Keratinocyte (primary cell): ENCODE measurements at regions not wholly inside any gene's neighbourhood (a gene's known extent, or its start where the extent isn't known, plus 50 kb on each side); places are given as distances from the start of the nearest gene placed in this dataset.

Experiments used
- EZH2 ChIP-seq: IDR thresholded peaks from one replicate; pipeline ENCODE4 v1.6.1; 2012; ENCODE audit warnings: inconsistent platforms, mild to moderate bottlenecking, low read length, moderate library complexity
- TF ChIP-seq, protein P1 (sequence below), 3 experiments: IDR thresholded peaks in 1 of 3; conservative IDR thresholded peaks in 1 of 3; optimal IDR thresholded peaks in 1 of 3; 2 replicates in 2 of 3; 3 replicates in 1 of 3; pipeline versions ENCODE3 to v1.5.1; 2011; ENCODE audit warnings: low read length in 3 of 3, mild to moderate bottlenecking in 3 of 3, moderate library complexity in 2 of 3, control low read depth in 1 of 3, inconsistent platforms in 1 of 3; ENCODE audit not compliant: insufficient read depth in 2 of 3; ENCODE audit errors: extremely low read depth in 1 of 3

DNA sequence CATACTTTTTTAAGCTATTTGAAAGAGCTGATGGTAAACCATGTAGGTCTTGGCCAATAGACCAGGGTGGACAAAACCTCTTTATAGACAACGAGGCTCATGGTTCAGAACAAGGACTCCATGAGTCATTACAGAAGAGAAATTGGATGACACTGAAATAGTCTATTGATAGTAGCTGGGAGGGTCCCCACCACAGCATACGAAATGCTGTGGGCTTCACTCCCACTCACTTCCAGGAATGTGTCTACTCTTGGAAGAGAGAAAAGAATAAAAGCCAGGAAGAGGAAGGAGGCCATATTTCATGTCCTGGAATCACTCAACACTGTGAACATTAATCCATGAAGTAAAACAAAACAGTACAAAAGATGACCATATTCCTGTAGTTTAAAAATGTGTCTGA is 82.3 kb upstream of the MXRA5 start:
- TF ChIP-seq EZH2: no peak
- TF ChIP-seq, protein P1, sequence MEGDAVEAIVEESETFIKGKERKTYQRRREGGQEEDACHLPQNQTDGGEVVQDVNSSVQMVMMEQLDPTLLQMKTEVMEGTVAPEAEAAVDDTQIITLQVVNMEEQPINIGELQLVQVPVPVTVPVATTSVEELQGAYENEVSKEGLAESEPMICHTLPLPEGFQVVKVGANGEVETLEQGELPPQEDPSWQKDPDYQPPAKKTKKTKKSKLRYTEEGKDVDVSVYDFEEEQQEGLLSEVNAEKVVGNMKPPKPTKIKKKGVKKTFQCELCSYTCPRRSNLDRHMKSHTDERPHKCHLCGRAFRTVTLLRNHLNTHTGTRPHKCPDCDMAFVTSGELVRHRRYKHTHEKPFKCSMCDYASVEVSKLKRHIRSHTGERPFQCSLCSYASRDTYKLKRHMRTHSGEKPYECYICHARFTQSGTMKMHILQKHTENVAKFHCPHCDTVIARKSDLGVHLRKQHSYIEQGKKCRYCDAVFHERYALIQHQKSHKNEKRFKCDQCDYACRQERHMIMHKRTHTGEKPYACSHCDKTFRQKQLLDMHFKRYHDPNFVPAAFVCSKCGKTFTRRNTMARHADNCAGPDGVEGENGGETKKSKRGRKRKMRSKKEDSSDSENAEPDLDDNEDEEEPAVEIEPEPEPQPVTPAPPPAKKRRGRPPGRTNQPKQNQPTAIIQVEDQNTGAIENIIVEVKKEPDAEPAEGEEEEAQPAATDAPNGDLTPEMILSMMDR (optimal IDR thresholded peaks at IDR 0.05 in 1 of 3, IDR thresholded peaks at IDR 0.05 in 1 of 3, conservative IDR thresholded peaks at IDR 0.05 in 1 of 3; ENCODE audit: extremely low read depth in 1 of 3, insufficient read depth in 2 of 3, low read length in 3 of 3): no peak
